SK-N-SH (cell line): ENCODE measurements at regions not wholly inside any gene's neighbourhood (a gene's known extent, or its start where the extent isn't known, plus 50 kb on each side); places are given as distances from the start of the nearest gene placed in this dataset.

Source experiments
- CTCF ChIA-PET: fragments of 300-600, 350-600 bp; formaldehyde crosslinking; extraction: SDS; loops from one replicate; lab custom pipeline; 2021; lab: Yijun Ruan, JAX
- POLR2A ChIA-PET: fragments of 350-600 bp; sonication (Branson Sonifier 250); formaldehyde crosslinking; extraction: SDS; loops from one replicate; lab custom pipeline; 2020; ENCODE audit warnings: antibody characterized with exemption, inconsistent platforms; lab: Yijun Ruan, JAX
- DNase-seq: peaks from one replicate; pipeline ENCODE4 v3.0.0; 2012
- H2AFZ ChIP-seq: fragments of 200-600 bp; sonication (generic); 2 replicates; pipeline ENCODE4 v1.8.1; 2016; ENCODE audit warnings: antibody characterized with exemption, mild to moderate bottlenecking, low read depth
- H3F3A ChIP-seq: fragments of 200-600 bp; sonication (generic); replicated peaks from 2 replicates; pipeline ENCODE3; 2016; ENCODE audit warnings: antibody characterized with exemption, mild to moderate bottlenecking; ENCODE audit not compliant: insufficient read depth
- H3K27ac ChIP-seq, 2 experiments: fragments of 200-500 bp in 1 of 2; fragments of 200-600 bp in 1 of 2; sonication (Bioruptor generic) in 1 of 2; sonication (generic), shearing (Covaris generic) in 1 of 2; 2 replicates each; pipeline versions ENCODE4 v1.5.1 to v1.6.1; 2014 to 2016; ENCODE audit warnings: low read depth in 2 of 2, inconsistent platforms in 1 of 2, low read length in 1 of 2, mild to moderate bottlenecking in 1 of 2, mixed read lengths in 1 of 2
- H3K27me3 ChIP-seq: fragments of 200-600 bp; sonication (generic), shearing (Covaris generic); 2 replicates; pipeline ENCODE4 v1.6.1; 2016; ENCODE audit warnings: mixed run types; ENCODE audit not compliant: insufficient read depth
- H3K36me3 ChIP-seq, 2 experiments: fragments of 200-500 bp in 1 of 2; fragments of 200-600 bp in 1 of 2; sonication (Bioruptor generic) in 1 of 2; sonication (generic) in 1 of 2; replicated peaks in 1 of 2; 2 replicates each; pipeline versions ENCODE3 to v1.5.1; 2014 to 2016; ENCODE audit warnings: low read length in 1 of 2, mild to moderate bottlenecking in 1 of 2; ENCODE audit not compliant: insufficient read depth in 2 of 2, control insufficient read depth in 1 of 2
- H3K4me1 ChIP-seq, 2 experiments: fragments of 200-500 bp in 1 of 2; fragments of 200-600 bp in 1 of 2; sonication (Bioruptor generic) in 1 of 2; sonication (generic), shearing (Covaris generic) in 1 of 2; 2 replicates each; pipeline versions ENCODE4 v1.5.1 to v1.6.1; 2014 to 2016; ENCODE audit warnings: low read depth in 1 of 2, low read length in 1 of 2, mixed run types in 1 of 2; ENCODE audit not compliant: insufficient read depth in 2 of 2, control insufficient read depth in 1 of 2
- H3K4me2 ChIP-seq: fragments of 200-600 bp; sonication (generic), shearing (Covaris generic); 2 replicates; pipeline ENCODE4 v1.6.1; 2017; ENCODE audit warnings: mixed run types
- H3K4me3 ChIP-seq, 2 experiments: fragments of 200-500 bp in 1 of 2; fragments of 200-600 bp in 1 of 2; sonication (Bioruptor generic) in 1 of 2; sonication (generic), shearing (Covaris generic) in 1 of 2; 2 replicates each; pipeline versions ENCODE4 v1.5.1 to v1.8.1; 2014 to 2016; ENCODE audit warnings: low read depth in 2 of 2, inconsistent platforms in 1 of 2, low read length in 1 of 2, mild to moderate bottlenecking in 1 of 2, mixed read lengths in 1 of 2, moderate library complexity in 1 of 2
- H3K79me2 ChIP-seq: fragments of 200-600 bp; sonication (generic); 2 replicates; pipeline ENCODE4 v1.8.1; 2017; ENCODE audit warnings: mild to moderate bottlenecking; ENCODE audit not compliant: insufficient read depth
- H3K9ac ChIP-seq: fragments of 200-600 bp; sonication (generic); 2 replicates; pipeline ENCODE4 v1.6.1; 2017; ENCODE audit warnings: mixed run types
- H3K9me2 ChIP-seq: fragments of 200-600 bp; sonication (generic); 2 replicates; pipeline ENCODE4 v1.6.1; 2017; ENCODE audit warnings: mixed run types
- H3K9me3 ChIP-seq: fragments of 200-600 bp; sonication (generic); 2 replicates; pipeline ENCODE4 v1.6.1; 2017; ENCODE audit warnings: mixed run types, mild to moderate bottlenecking, moderate library complexity
- H4K20me1 ChIP-seq: fragments of 200-600 bp; sonication (generic); 2 replicates; pipeline ENCODE4 v1.6.1; 2017; ENCODE audit warnings: mild to moderate bottlenecking, mixed run types; ENCODE audit not compliant: insufficient read depth
- CHD2 ChIP-seq: fragments of 150-350 bp; IDR thresholded peaks from 2 replicates; pipeline ENCODE4 v1.6.1; 2018; ENCODE audit warnings: low read length; ENCODE audit not compliant: partially characterized antibody
- CTCF ChIP-seq: fragments of 200-600 bp; sonication (generic); IDR thresholded peaks from 2 replicates; pipeline ENCODE4 v1.6.1; 2017; ENCODE audit warnings: antibody characterized with exemption, mild to moderate bottlenecking, moderate library complexity
- EP300 ChIP-seq, 2 experiments: IDR thresholded peaks; 2 replicates each; pipeline versions ENCODE4 v1.4.0 to v1.6.1; 2012; ENCODE audit warnings: borderline replicate concordance in 1 of 2, low read depth in 1 of 2, low read length in 1 of 2
- EZH2phosphoT487 ChIP-seq: fragments of 200-600 bp; sonication (generic); IDR thresholded peaks from 2 replicates; pipeline ENCODE4 v1.6.1; 2017; ENCODE audit warnings: low read depth, mixed run types, mild to moderate bottlenecking, antibody characterized with exemption, moderate library complexity, borderline replicate concordance
- FOSL2 ChIP-seq: IDR thresholded peaks from 2 replicates; pipeline ENCODE4 v1.4.0; 2012; ENCODE audit warnings: low read depth, mild to moderate bottlenecking, moderate library complexity, borderline replicate concordance
- FOXM1 ChIP-seq: IDR thresholded peaks from 2 replicates; pipeline ENCODE4 v1.4.0; 2012; ENCODE audit warnings: low read depth, mild to moderate bottlenecking
- GABPA ChIP-seq: IDR thresholded peaks from 2 replicates; pipeline ENCODE4 v1.4.0; 2012; ENCODE audit warnings: low read depth, mild to moderate bottlenecking
- IRF3 ChIP-seq: fragments of 150-350 bp; IDR thresholded peaks from 2 replicates; pipeline ENCODE4 v1.6.1; 2016; ENCODE audit warnings: mild to moderate bottlenecking, low read depth, low read length
- JUND ChIP-seq: IDR thresholded peaks from 2 replicates; pipeline ENCODE4 v1.4.0; 2012
- MAX ChIP-seq: IDR thresholded peaks from 2 replicates; pipeline ENCODE4 v1.4.0; 2012; ENCODE audit warnings: low read depth
- RCOR1 ChIP-seq: fragments of 150-350 bp; IDR thresholded peaks from 2 replicates; pipeline ENCODE4 v1.6.1; 2017; ENCODE audit warnings: antibody characterized with exemption, low read length
- RFX5 ChIP-seq: IDR thresholded peaks from 2 replicates; pipeline ENCODE4 v1.6.1; 2012; ENCODE audit warnings: mild to moderate bottlenecking, improper control_type of control experiment, low read length
- RXRA ChIP-seq: IDR thresholded peaks from 2 replicates; pipeline ENCODE4 v1.4.0; 2012; ENCODE audit warnings: low read depth, mild to moderate bottlenecking, borderline replicate concordance
- SMC3 ChIP-seq: IDR thresholded peaks from 2 replicates; pipeline ENCODE4 v1.6.1; 2012; ENCODE audit warnings: low read depth, low read length, improper control_type of control experiment
- TCF12 ChIP-seq: IDR thresholded peaks from 2 replicates; pipeline ENCODE4 v1.4.0; 2012
- TEAD4 ChIP-seq: IDR thresholded peaks from 2 replicates; pipeline ENCODE4 v1.4.0; 2012; ENCODE audit warnings: mild to moderate bottlenecking, borderline replicate concordance; ENCODE audit not compliant: insufficient read depth
- USF1 ChIP-seq: IDR thresholded peaks from 2 replicates; pipeline ENCODE4 v1.4.0; 2012; ENCODE audit warnings: low read depth, borderline replicate concordance
- YY1 ChIP-seq: IDR thresholded peaks from 2 replicates; pipeline ENCODE4 v1.4.0; 2012; ENCODE audit warnings: low read depth, mild to moderate bottlenecking
- WGBS: methylation state at CpG from one replicate; pipeline ENCODE4 v1.1.6; 2017; ENCODE audit warnings: low lambda C conversion rate; 5-methylcytosine and 5-hydroxymethylcytosine counted together

GRCh38 chr12:111129149-111129767 is 208.9 kb upstream of the MYL2 start:
- Histone ChIP-seq H3K79me2 (no peaks in the 10 kb centered on the region), H3K9me2 (no peaks in the 10 kb centered on the region), H3F3A (no peaks in the 10 kb centered on the region), H3K9ac (no peak overlapping the region), H3K27ac (no peak overlapping the region), H3K36me3 (no peaks in the 10 kb centered on the region), H4K20me1 (no peaks in the 10 kb centered on the region), H3K27me3 (no peaks in the 10 kb centered on the region), H3K4me3 (no peak overlapping the region), H3K4me1 (peaks cover 0 to 6% of the 10 kb centered on the region in 2 experiments; a peak in 1 of 4 replicates), H3K9me3 (no peaks in the 10 kb centered on the region), H2AFZ (no peak overlapping the region), H3K4me2 (no peak overlapping the region)
- POLR2A ChIA-PET, result interaction anchor here (0.7 kb wide), 1 partner anchor 24 kb away, joined by 3 read pairs; no protein-coding TSS in a partner anchor
- CTCF ChIA-PET, result interaction anchor here (0.7 to 2.2 kb wide), 7 partner anchors 8 to 543 kb away, joined by 3 to 8 read pairs (median 3); no protein-coding TSS in a partner anchor
- DNase-seq, result no peak
- no peak for TF ChIP-seq TCF12
- no peak for TF ChIP-seq RCOR1
- TF ChIP-seq RXRA, result no peak
- TF ChIP-seq CTCF, result no peak
- no peak for TF ChIP-seq FOXM1
- no peak for TF ChIP-seq EZH2phosphoT487
- no peak for TF ChIP-seq USF1
- no peak for TF ChIP-seq CHD2
- no peak for TF ChIP-seq GABPA
- TF ChIP-seq YY1, result no peak
- TF ChIP-seq MAX, result no peak
- no peak for TF ChIP-seq TEAD4
- no peak for TF ChIP-seq RFX5
- TF ChIP-seq FOSL2, result no peak
- TF ChIP-seq JUND, result no peak
- TF ChIP-seq IRF3, result no peak
- no peak for TF ChIP-seq SMC3
- no peak for TF ChIP-seq EP300 (IDR thresholded peaks at IDR 0.05; ENCODE audit: borderline replicate concordance in 1 of 2, low read depth in 1 of 2, low read length in 1 of 2)
- WGBS, result 40% methylated on average over 3 of the region's 3 CpGs
